ENCODE measurements at regions not wholly inside any gene's neighbourhood (a gene's known extent, or its start where the extent isn't known, plus 50 kb on each side); places are given as distances from the start of the nearest gene placed in this dataset.

- no peak for TF ChIP-seq CTCF (IDR thresholded peaks at IDR 0.05)
- no peak overlapping the region for H3K27ac ChIP-seq
- no peak overlapping the region for H3K9ac ChIP-seq
- H2AFZ ChIP-seq = no peak overlapping the region
- H3K4me3 ChIP-seq (ENCODE audit: low read depth, low read length) = no peak overlapping the region
- H3K9me3 ChIP-seq (ENCODE audit: control insufficient read depth, low read length) = no peaks in the 10 kb centered on the region
- no peaks in the 10 kb centered on the region for H3K27me3 ChIP-seq (ENCODE audit: control insufficient read depth, insufficient read depth, low read length)
- H3K36me3 ChIP-seq (ENCODE audit: control insufficient read depth, insufficient read depth, low read length) = no peaks in the 10 kb centered on the region
- no peak overlapping the region for H3K4me2 ChIP-seq (ENCODE audit: low read length)
- H3K79me2 ChIP-seq = no peaks in the 10 kb centered on the region
- H3K4me1 ChIP-seq = no peaks in the 10 kb centered on the region
These were observed 64.7 kb downstream of the BTBD3 start for GRCh38 chr20:11982289-11982954.

GRCh38 chr20:11982955-11983470 is 65.3 kb downstream of the BTBD3 start:
- Histone ChIP-seq H3K27me3 (ENCODE audit: control insufficient read depth, insufficient read depth, low read length) (no peaks in the 10 kb centered on the region), H3K4me1 (no peaks in the 10 kb centered on the region), H3K79me2 (no peaks in the 10 kb centered on the region), H3K4me2 (ENCODE audit: low read length) (no peak overlapping the region), H3K27ac (no peak overlapping the region), H2AFZ (no peak overlapping the region), H3K4me3 (ENCODE audit: low read depth, low read length) (no peak overlapping the region), H3K9me3 (ENCODE audit: control insufficient read depth, low read length) (no peaks in the 10 kb centered on the region), H3K9ac (no peak overlapping the region), H3K36me3 (ENCODE audit: control insufficient read depth, insufficient read depth, low read length) (no peaks in the 10 kb centered on the region)
- TF ChIP-seq CTCF (IDR thresholded peaks at IDR 0.05) = no peak

GRCh38 chr20:11986954-11987353 is 69.3 kb downstream of the BTBD3 start:
- H3K27me3 ChIP-seq (ENCODE audit: control insufficient read depth, insufficient read depth, low read length) = no peaks in the 10 kb centered on the region
- H2AFZ ChIP-seq = no peak overlapping the region
- TF ChIP-seq CTCF (IDR thresholded peaks at IDR 0.05) = no peak
- H3K9me3 ChIP-seq (ENCODE audit: control insufficient read depth, low read length) = no peaks in the 10 kb centered on the region
- no peak overlapping the region for H3K4me3 ChIP-seq (ENCODE audit: low read depth, low read length)
- no peak overlapping the region for H3K4me2 ChIP-seq (ENCODE audit: low read length)
- no peaks in the 10 kb centered on the region for H3K4me1 ChIP-seq
- no peak overlapping the region for H3K27ac ChIP-seq
- H3K79me2 ChIP-seq = no peaks in the 10 kb centered on the region
- H3K36me3 ChIP-seq (ENCODE audit: control insufficient read depth, insufficient read depth, low read length) = no peaks in the 10 kb centered on the region
- no peak overlapping the region for H3K9ac ChIP-seq

GRCh38 chr20:11987526-11987925 is 69.8 kb downstream of the BTBD3 start:
- H3K79me2 ChIP-seq = no peaks in the 10 kb centered on the region
- H3K27me3 ChIP-seq (ENCODE audit: control insufficient read depth, insufficient read depth, low read length) = no peaks in the 10 kb centered on the region
- no peaks in the 10 kb centered on the region for H3K4me1 ChIP-seq
- TF ChIP-seq CTCF (IDR thresholded peaks at IDR 0.05) = no peak
- H3K9me3 ChIP-seq (ENCODE audit: control insufficient read depth, low read length) = no peaks in the 10 kb centered on the region
- no peak overlapping the region for H3K9ac ChIP-seq
- no peaks in the 10 kb centered on the region for H3K36me3 ChIP-seq (ENCODE audit: control insufficient read depth, insufficient read depth, low read length)
- no peak overlapping the region for H3K27ac ChIP-seq
- H3K4me3 ChIP-seq (ENCODE audit: low read depth, low read length) = no peak overlapping the region
- no peak overlapping the region for H2AFZ ChIP-seq
- H3K4me2 ChIP-seq (ENCODE audit: low read length) = no peak overlapping the region
